Coronary artery (tissue), 2 donors: ENCODE measurements at regions not wholly inside any gene's neighbourhood (a gene's known extent, or its start where the extent isn't known, plus 50 kb on each side); places are given as distances from the start of the nearest gene placed in this dataset.

Experiments used
- DNase-seq: peaks from one replicate; pipeline ENCODE4 v3.0.0-alpha.2; 2017; ENCODE audit warnings: low spot score
- H3K27ac ChIP-seq, 2 donors: fragments of 200-600 bp; sonication (generic); one replicate each; pipeline ENCODE4 v1.5.1; 2016 to 2019
- H3K4me3 ChIP-seq: fragments of 200-600 bp; sonication (generic); 2 replicates; pipeline ENCODE4 v1.5.1; 2016; ENCODE audit warnings: mild to moderate bottlenecking, moderate library complexity
- CTCF ChIP-seq: fragments of 200-600 bp; sonication (generic); IDR thresholded peaks from one replicate; pipeline ENCODE4 v1.5.1; 2019; ENCODE audit warnings: antibody characterized with exemption

- no peak overlapping the region for H3K4me3 ChIP-seq
- DNase-seq, result no peak
- TF ChIP-seq CTCF, result no peak
- H3K27ac ChIP-seq, result no peak overlapping the region
These were observed 151.2 kb upstream of the AMOT start for GRCh38 chrX:112991801-112992200.

- H3K4me3 ChIP-seq, result no peak overlapping the region
- no peak for TF ChIP-seq CTCF
- DNase-seq, result no peak
- no peak overlapping the region for H3K27ac ChIP-seq
These were observed 139.2 kb upstream of the AMOT start for GRCh38 chrX:112979879-112980278.

DNA sequence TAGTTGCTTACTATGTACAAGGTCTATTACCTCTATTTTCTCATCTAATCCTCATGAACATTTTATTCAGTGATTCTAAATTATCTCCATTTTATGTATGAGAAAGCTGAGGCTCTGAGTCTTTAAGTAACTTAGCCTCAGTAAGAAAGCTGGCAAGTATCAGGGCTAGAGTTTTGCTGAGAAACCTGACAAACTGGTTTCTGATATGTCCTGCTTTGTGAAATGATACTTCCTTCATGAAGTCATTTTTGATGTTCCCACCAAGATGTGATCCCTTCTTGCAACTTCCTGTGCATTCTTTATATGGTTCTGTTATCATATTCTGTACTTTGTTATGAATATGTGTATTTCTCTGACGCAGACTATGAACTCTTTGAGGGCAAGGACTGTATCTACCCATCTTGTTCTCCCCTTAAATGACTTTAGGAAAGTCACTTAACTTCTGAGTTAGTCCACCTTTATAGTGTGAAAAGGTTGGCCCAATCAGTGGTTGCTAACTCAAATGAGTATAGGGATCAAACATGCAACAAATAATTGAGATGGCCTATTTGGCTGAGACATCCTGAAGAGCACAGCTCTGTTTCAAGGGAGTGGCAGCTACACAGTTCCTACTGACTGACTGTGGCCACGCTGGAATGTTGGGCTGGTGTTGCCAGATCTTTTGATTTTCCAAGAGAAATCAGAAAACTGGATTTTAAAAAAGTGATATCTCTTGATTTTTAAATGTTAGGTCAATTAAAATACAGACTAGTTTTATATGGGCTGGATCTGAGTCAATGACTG is 127.9 kb upstream of the AMOT start:
- no peak for TF ChIP-seq CTCF
- H3K27ac ChIP-seq, result no peak overlapping the region
- no peak overlapping the region for H3K4me3 ChIP-seq
- no peak for DNase-seq

- TF ChIP-seq CTCF, result no peak
- no peak overlapping the region for H3K27ac ChIP-seq
These were observed 127.3 kb upstream of the AMOT start for GRCh38 chrX:112967903-112968302.

DNA sequence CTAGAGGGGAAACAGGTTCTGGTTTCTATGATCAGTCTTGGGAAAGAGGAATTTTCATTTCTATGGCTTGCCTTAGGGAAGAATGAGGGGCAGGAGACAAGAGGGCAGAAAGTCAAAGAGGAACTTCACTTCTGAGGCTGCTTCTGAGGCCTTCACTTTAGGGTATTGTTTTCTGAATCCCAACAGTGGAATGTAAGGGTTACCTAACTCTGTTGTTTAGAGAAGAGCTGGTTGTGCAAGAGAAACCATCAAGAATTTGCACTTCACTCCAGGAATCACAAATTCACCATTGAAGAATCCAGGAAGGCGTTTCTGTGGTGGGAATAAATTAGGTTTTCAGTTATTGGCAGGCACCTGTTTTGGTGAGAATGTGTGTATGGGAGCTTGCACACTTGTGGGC is 126.7 kb upstream of the AMOT start:
- DNase-seq, result no peak
- Histone ChIP-seq H3K4me3 (no peak overlapping the region), H3K27ac (no peak overlapping the region)
- no peak for TF ChIP-seq CTCF

More at GRCh38 chrX:112967903-112968302, 127.3 kb upstream of the AMOT start:
- DNase-seq, result no peak
- no peak overlapping the region for H3K4me3 ChIP-seq

DNA sequence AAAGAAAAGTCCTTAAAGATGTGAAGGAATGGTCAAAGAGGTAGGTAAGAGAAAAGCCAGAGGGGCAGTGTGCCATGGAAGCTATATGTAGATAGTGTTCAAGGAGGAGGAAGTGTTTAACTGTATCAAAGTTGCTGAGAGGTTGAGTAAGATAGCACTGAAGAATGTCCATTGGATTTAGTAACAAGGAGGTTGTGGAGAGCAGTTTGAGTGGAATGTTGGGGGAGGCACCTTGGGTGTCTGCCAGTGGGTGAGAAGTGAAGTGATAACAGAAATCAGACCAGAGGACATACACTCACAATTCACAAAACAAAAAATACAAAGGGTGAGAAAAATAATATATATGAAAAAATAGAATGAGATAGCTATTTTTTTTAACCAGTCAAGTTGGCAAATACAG is 121.3 kb upstream of the AMOT start:
- no peak for TF ChIP-seq CTCF
- DNase-seq, result no peak

DNA sequence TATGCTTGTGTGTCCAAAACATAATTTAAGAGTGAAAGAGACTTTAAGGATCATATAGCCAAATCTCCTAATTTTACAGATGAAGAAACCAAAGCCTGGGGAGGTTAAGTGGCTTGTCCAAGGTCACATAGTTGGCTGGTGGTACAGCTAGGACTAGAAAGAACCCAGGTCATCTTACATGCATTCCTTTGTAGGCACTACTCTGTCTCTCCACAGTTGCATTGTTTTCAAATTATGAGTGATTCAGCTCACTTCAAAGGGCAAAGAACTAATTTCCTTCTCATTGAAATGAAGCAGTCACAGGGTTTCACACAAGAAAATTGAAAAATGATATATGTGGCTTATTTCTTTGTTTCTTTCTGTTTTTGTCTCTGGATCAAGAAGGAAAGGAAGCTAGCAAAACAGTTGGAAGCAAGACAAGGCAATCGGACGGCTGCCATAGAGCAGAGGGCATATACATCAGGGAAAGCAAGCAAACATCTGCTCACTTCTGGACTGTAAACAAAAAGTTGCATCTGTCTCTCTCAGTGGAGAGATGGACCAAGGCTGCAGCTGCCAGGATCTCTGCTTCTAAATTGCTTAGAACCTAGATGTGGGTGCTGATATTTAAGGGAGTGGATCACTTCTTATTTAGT is 107.5 kb upstream of the AMOT start:
- Histone ChIP-seq H3K4me3 (no peak overlapping the region), H3K27ac (no peak overlapping the region)
- no peak for DNase-seq
- TF ChIP-seq CTCF, result no peak

More for the DNA sequence above, 121.3 kb upstream of the AMOT start:
- no peak overlapping the region for H3K4me3 ChIP-seq
- H3K27ac ChIP-seq, result no peak overlapping the region
